HG02759 (cell line): ENCODE measurements at regions not wholly inside any gene's neighbourhood (a gene's known extent, or its start where the extent isn't known, plus 50 kb on each side); places are given as distances from the start of the nearest gene placed in this dataset.
"Not testable (repeated sequence)": the region's sequence is repeated elsewhere in the genome, so short reads cannot be mapped to it uniquely, and the experiment has no call there.

ENCODE experiments used
- ATAC-seq: cut with Tn5 transposase; IDR thresholded peaks from one replicate; pipeline ENCODE4 v1.9.1; 2021; ENCODE audit warnings: mild to moderate bottlenecking, moderate library complexity; ENCODE audit not compliant: unreplicated experiment

DNA sequence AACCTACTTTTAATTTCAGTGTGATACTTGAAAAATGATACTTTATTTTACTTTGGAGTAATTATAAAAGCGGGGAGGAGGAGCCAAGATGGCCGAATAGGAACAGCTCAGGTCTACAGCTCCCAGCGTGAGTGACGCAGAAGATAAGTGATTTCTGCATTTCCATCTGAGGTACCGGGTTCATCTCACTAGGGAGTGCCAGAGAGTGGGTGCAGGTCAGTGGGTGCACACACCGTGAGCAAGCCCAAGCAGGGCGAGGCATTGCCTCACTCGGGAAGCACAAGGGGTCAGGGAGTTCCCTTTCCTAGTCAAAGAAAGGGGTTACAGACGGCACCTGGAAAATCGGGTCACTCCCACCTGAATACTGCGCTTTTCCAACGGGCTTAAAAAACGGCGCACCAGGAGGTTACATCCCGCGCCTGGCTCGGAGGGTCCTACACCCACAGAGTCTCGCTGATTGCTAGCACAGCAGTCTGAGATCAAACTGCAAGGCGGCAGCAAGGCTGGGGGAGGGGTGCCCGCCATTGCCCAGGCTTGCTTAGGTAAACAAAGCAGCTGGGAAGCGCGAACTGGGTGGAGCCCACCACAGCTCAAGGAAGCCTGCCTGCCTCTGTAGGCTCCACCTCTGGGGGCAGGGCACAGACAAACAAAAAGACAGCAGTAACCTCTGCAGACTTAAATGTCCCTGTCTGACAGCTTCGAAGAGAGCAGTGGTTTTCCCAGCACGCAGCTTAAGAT lies 640.3 kb downstream of the EPHA3 start:
- not testable (repeated sequence) for ATAC-seq

DNA sequence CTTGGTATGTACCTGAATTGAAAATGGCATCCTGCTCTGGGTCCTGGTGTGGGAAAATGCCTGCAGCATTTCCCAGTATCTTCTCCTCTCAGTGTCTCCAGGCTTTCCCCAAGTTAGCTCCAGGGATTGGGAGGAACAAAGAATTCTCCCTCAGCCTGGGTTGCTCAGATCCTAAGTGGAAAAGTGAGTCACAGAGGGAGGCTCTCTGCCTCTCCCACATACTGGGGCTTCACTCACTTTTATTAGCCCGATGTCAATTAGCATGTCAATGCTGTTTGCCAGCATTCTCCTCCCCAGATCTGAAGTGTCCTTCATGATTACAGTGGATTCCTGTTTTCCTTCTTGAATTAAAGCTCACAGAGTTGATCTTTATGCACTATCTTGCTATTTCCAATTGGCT lies 655.0 kb downstream of the EPHA3 start:
- ATAC-seq: no peak

DNA sequence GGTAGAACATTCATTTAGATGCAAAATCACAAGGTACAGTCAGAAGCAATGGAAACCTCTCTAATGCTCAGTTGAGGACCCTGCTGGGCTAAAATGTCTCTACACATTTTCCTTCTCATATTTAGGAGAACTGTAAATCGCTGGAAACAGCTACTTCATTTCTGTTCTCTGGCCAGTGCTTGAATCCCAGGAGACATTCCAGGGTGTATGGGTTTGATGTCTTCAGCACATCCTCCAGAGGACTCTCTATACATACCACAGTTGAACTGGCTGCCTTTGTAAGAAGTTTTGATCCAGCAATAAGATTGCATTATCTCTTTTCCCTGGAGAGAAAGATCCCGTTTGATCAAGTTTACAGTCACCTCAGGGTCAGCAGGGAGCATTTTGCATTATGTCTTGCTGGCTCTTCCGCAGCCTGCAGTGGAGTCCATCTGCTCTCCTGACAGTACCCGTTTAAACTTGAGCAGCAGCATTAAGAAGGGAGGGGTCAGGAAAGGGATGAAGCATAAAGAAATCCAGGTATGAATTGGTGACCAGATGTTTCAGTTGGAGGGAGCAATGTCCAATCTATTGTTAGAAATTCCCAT lies 676.0 kb downstream of the EPHA3 start:
- ATAC-seq: no peak

DNA sequence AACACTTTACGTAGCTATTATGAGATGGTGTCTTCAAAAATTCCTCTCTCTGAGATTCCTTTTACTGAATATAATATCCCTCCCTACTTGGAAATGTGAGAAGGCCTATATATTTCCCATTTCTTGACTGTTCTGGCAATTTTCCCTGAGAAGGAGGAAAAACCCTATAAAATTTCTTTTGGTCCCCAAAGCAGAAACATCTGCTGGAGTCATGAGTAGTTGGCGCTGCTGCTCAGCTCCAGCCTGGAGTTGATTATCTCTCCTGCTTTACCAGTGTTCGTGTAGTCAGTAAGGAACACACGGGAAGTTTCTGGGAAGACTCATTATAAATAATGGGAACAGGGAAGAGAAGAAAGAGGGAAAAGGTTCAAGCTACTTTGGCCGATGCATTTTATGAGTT lies 680.1 kb downstream of the EPHA3 start:
- ATAC-seq: no peak

DNA sequence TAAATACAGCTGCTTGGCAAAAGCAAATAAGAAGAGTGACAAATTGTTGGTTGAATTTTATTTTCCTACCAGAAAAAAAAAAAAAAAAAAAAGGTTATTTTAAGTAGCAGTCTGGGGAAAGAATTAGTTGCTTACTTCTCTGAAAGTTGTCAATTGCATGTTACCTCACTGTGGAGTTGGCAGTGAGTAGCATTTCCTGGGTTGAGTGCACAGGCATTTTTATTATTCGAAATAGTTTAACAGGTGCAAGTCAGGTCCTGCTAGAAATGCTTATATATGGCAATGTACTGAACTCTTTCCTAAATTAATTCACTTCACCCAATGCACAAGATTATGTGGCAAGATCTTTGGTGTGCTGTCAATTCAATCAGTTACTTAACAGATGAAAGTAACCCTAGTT lies 680.6 kb downstream of the EPHA3 start:
- ATAC-seq: no peak

GRCh38 chr3:89795506-89795905 lies 688.1 kb downstream of the EPHA3 start:
- no peak for ATAC-seq

DNA sequence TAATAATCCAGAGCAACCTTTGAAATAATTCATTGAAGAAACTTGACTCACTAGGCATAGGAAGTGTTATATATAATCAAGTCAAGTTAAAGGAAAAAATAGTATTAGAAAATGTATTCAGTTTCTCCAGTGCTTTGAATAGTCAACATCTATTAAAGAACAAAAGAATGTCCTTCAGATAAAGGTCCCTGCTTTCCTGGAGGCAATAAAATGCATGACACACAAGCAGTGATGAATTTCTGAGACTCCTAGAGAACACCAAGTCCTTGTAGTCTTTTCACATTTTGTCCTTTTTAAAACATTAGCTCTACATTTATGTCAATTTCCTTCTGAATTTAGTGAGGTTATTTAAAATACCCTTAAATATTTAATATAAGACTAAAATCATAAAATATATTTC lies 695.5 kb downstream of the EPHA3 start:
- ATAC-seq: no peak

DNA sequence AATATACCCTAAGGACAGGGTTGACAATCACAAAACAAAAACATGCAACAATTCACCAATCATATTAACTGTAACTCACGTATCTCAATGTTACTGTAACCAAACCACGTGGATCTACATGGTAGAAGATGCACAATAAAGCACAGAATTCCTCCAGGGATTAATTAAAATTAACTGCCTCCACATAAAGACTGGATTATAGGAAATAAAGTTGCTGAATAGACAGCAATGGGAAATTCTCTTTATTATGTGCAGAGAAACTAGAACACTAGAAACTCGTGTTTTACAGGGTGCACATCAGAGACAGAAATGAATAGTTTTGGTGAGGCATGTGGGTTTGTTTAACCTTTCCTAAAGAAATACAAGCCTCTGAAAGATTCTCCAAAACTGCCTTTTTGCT lies 696.3 kb downstream of the EPHA3 start:
- ATAC-seq: no peak

DNA sequence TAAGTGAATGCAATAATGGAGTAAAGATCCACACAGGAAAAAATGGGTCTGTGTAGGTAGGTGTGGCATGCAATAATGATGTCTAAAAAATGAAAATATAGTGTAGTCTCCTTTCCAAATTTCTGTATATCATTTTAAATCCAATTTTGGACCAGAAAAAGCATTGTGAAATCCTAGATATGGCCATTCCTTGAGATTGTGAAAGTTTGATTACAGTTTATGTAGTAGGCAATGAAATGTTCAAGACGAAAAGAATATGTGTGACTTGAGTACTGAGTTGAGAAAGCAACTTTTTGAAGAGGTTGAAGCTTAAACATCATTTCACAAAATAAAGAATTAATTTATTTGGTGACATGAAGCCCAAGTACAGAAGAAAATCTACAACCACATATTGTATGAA lies 698.7 kb downstream of the EPHA3 start:
- no peak for ATAC-seq

- ATAC-seq: no peak
Measured at GRCh38 chr3:89808680-89809197, 701.3 kb downstream of the EPHA3 start.

DNA sequence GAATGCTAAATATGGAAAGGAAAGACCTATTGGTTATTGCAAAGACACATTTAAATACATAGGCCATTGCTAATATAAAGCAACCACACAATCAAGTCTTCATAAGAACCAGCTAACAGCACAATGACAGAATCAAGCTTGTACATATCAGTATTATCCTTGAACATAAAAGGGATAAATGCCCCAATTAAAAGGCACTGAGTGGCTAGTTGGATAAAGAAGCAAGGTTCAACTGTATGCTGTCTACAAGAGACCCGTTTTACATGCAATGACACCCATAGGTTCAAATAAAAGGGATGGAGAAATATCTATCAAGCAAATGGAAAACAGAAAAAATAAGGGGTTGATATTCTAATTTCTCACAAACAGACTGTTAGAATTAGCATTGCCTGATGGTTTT lies 706.1 kb downstream of the EPHA3 start:
- no peak for ATAC-seq

DNA sequence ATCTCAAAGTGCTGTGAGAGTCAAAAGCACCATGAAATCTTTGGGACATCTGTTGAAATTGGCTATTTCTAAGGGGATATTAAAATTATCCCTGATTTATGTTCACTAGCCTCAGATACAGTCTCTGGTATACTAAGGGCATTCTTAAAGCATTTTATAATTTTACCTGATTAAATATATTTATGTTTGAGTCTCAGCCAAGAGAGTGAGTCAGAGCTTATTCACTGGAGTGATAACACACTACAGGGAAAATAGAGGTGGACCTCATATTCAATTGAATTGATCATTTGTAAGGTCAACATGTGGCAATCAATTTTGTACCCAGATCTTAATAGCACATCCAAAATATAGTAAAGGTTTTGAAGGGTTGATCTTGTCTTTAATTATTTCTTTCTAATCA lies 733.6 kb downstream of the EPHA3 start:
- no peak for ATAC-seq

GRCh38 chr3:89845053-89845452 lies 737.6 kb downstream of the EPHA3 start:
- ATAC-seq: no peak

DNA sequence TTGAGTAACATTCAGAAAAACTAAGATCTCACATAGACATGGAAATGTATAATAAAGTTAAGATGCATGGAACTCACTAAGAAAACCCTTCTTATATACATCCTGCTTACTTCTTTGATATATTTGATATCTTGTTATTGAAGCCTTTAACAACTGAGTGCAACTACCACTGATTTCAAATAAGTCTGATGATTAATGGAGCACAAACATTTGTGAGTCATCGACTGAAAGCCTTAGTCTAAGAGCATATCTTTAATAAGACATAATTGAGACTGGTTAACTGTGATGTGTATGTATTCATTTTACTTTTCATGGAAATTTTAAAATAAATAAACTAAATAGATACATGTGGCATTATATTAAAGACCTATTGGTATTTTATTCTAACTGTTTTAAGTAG lies 740.5 kb downstream of the EPHA3 start:
- no peak for ATAC-seq

- ATAC-seq: no peak
Measured at GRCh38 chr3:89851974-89852621, 744.7 kb downstream of the EPHA3 start.

DNA sequence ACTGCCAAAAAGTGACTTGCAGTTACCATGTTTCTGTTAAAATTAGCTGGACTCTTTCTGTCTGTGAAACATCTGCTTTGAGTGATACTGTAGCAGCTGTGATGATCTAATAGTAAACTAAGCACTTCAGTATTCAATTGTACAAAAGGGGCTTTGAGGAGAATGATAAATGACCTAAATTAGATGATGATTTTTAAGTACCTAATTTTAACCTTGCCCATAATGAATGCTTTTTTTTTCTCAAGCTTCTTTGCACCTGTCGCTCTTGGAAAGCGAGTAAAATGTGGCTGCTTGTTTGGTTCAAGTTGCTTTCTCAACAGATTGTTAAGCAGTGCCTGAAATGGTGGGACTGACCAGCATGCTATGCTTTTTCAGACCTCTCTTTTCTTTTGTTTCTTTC lies 752.3 kb downstream of the EPHA3 start:
- ATAC-seq: no peak

DNA sequence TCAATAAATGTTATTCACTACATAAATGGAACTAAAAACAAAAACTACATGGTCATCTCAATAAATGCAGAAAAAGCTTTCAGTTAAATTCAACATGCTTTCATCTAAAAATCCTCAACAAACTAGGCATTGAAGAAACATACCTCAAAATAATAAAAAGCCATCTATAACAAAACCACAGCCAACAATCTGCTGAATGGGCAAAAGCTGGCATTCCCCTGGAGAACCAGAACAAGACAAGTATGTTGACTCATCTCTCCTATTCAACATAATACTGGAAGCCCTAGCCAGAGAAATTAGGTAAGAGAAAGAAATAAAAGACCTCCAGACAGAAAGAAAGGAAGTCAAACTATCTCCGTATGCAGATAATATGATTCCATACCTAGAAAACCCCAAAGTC lies 759.9 kb downstream of the EPHA3 start:
- ATAC-seq: no peak

DNA sequence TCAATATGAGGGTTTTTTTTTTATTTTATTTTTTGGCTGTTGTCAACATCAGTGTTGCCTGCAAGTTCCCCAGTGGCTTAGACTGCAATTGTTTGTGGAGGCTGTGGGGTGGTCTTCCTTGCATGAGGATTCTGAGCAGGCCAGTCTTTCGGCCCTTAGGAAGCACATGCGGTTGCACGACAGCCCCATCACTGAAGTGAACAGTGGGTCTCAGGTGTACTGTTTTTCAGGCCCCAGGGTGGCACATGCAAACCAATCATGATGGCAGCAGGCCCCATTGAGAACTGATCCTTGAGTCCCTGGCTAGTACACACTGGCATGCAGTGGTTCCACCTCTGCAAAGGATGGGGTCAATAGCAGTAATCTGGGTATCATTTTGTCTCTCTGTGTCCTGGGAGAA lies 768.7 kb downstream of the EPHA3 start:
- ATAC-seq: no peak

DNA sequence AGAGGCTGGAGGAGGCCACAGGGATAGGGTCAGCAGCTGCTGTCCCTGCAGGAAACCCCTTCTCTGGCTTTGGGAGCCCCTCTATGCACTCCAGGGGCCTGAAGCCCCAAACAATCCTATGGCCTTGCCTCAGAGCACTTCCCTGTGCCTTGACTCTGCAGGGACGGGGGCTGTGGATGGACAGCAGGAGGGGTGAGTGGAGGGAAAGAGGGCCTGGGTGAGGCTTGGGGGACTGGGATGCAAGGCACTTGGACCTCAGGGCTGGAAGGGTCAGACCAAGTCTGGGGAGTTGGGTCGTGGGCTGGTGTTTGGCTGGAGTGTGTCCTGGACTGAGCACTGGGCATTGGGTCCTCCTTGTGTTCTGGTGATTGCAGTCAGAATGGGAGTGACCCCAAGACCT lies 769.8 kb downstream of the EPHA3 start:
- ATAC-seq: no peak

DNA sequence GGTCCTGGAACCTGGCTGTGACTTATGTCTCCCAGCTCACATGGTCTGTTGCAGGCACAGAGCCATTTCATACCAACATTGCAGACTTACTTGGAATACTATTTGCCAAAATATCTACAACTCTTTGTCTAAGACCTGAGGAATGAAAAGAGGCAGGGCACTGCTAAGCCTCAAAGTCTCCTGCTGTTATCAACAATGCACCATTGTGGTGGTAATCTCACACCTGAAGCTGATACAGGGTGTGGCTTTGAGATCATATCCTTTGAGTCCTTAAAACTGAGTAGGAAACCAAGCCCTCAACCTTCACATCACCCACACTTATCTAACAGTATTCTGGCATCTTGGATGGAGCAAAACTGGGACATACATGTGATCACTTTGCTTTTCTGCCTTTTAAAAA lies 782.0 kb downstream of the EPHA3 start:
- ATAC-seq: no peak

DNA sequence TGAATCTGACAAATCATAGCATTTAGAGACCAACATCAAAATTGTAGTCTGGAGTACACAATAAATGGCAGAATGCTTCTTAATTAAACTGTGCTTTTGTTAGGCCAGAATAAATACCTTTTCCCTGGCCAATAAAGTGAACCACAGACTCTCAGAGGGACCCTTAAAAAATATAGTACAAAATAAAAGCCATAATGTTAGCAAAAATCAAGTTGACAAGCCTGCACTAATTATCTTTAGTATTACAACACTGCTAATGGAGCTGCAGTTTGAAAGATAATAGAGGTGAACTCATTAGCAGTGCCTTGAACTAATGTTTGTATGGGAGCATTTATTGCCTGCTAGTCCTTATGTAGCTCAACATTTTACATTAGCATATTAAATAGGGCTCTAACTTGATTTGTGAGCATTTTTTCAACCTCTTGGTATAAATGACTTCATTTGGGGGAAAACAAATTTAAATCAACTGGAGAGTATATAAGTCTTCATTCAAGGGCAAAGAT lies 801.3 kb downstream of the EPHA3 start:
- no peak for ATAC-seq

- no peak for ATAC-seq
Measured at GRCh38 chr3:89912031-89912430, 804.6 kb downstream of the EPHA3 start.
